HG02852 (cell line): ENCODE measurements at regions not wholly inside any gene's neighbourhood (a gene's known extent, or its start where the extent isn't known, plus 50 kb on each side); places are given as distances from the start of the nearest gene placed in this dataset.

Experiments used
- ATAC-seq: cut with Tn5 transposase; IDR thresholded peaks from one replicate; pipeline ENCODE4 v1.9.1; 2021; ENCODE audit warnings: mild to moderate bottlenecking, moderate library complexity; ENCODE audit not compliant: unreplicated experiment

- ATAC-seq: no peak
These were observed 508.3 kb upstream of the MYT1L start for GRCh38 chr2:2839393-2839781.

GRCh38 chr2:2838548-2838845, 507.4 kb upstream of the MYT1L start:
- ATAC-seq: no peak

GRCh38 chr2:2837746-2838547, 506.9 kb upstream of the MYT1L start:
- ATAC-seq: no peak

GRCh38 chr2:2836343-2837070, 505.4 kb upstream of the MYT1L start:
- no peak for ATAC-seq

GRCh38 chr2:2834516-2835254, 503.6 kb upstream of the MYT1L start:
- ATAC-seq: no peak

GRCh38 chr2:2834105-2834504, 503.0 kb upstream of the MYT1L start:
- ATAC-seq: no peak

- no peak for ATAC-seq
These were observed 501.6 kb upstream of the MYT1L start for GRCh38 chr2:2832657-2833056.

- no peak for ATAC-seq
These were observed 500.6 kb upstream of the MYT1L start for GRCh38 chr2:2831633-2832032.

GRCh38 chr2:2830576-2830975, 499.5 kb upstream of the MYT1L start:
- ATAC-seq: no peak

GRCh38 chr2:2828774-2829368, 497.8 kb upstream of the MYT1L start:
- no peak for ATAC-seq

- ATAC-seq: no peak
These were observed 496.7 kb upstream of the MYT1L start for GRCh38 chr2:2827761-2828221.

- ATAC-seq: no peak
These were observed 496.1 kb upstream of the MYT1L start for GRCh38 chr2:2827046-2827636.

GRCh38 chr2:2826621-2827020, 495.5 kb upstream of the MYT1L start:
- no peak for ATAC-seq

- no peak for ATAC-seq
These were observed 495.1 kb upstream of the MYT1L start for GRCh38 chr2:2826209-2826551.

- no peak for ATAC-seq
These were observed 494.6 kb upstream of the MYT1L start for GRCh38 chr2:2825516-2826208.

- no peak for ATAC-seq
These were observed 494.0 kb upstream of the MYT1L start for GRCh38 chr2:2825062-2825461.

- no peak for ATAC-seq
These were observed 493.5 kb upstream of the MYT1L start for GRCh38 chr2:2824588-2824987.

GRCh38 chr2:2823061-2823753, 492.1 kb upstream of the MYT1L start:
- ATAC-seq: no peak

- no peak for ATAC-seq
These were observed 491.1 kb upstream of the MYT1L start for GRCh38 chr2:2822143-2822542.

GRCh38 chr2:2812648-2813047, 481.6 kb upstream of the MYT1L start:
- ATAC-seq: no peak
